Astrocyte of the cerebellum (primary cell): ENCODE measurements at regions not wholly inside any gene's neighbourhood (a gene's known extent, or its start where the extent isn't known, plus 50 kb on each side); places are given as distances from the start of the nearest gene placed in this dataset.

Source experiments
- DNase-seq: peaks from one replicate; pipeline ENCODE4 v3.0.0-alpha.2; 2011; ENCODE audit warnings: low read depth
- H3K4me3 ChIP-seq: 2 replicates; pipeline ENCODE4 v1.5.1; 2011; ENCODE audit warnings: mild to moderate bottlenecking, low read depth, low read length, moderate library complexity
- CTCF ChIP-seq: IDR thresholded peaks from 2 replicates; pipeline ENCODE4 v1.5.1; 2012; ENCODE audit warnings: low read length, low read depth, moderate library complexity, mild to moderate bottlenecking; ENCODE audit errors: missing control alignments
- in situ Hi-C: cut with HindIII; loops from 2 replicates; pipeline ENCODE4 v1.10.0; 2017; ENCODE audit warnings: low sequenced_read_pairs

GRCh38 chr6:144935181-144935580, 650.0 kb downstream of the UTRN start:
- no peak for TF ChIP-seq CTCF
- in situ Hi-C loops: no loop called here

DNA sequence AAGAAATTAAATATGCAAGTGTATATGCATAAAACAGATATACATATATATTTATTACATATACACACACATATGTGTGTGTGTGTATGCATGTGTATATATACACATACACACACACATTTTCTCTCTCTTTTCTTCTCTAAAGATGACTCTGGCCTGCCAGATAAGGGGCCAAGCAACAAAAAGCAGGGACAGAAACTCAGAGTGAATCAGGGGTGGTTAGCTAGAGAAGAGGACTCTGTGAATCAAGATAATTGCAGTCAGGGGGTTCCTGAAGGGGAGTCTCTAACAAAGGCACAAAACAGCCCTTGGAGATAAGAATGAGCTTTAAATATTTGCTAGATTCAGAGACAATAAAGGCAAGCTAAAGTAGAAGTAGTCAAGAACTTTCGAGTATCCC, 650.5 kb downstream of the UTRN start:
- in situ Hi-C loops: no loop called here
- TF ChIP-seq CTCF: no peak
- no peak overlapping the region for H3K4me3 ChIP-seq

More at GRCh38 chr6:144935181-144935580, 650.0 kb downstream of the UTRN start:
- DNase-seq: no peak
- no peak overlapping the region for H3K4me3 ChIP-seq

DNA sequence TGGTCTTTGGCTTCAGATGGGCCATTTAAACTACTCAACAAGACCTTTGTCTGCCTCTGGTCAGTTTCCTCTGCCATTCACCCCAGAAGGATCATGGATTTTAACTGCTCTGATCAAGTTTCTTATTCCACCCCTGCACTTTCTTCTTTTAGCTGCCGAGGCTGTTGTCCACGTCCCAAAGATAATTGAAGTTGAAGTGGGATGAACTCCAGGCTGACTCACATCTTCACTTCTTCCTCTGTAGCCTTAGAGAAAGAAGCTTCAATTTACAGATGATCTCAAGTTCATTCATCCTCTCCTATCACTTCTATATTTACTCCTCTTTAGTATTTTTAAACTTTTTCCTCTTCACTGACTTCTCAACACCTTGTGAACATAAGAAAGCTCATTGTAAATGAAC, 651.6 kb downstream of the UTRN start:
- no peak for DNase-seq
- TF ChIP-seq CTCF: no peak
- H3K4me3 ChIP-seq: no peak overlapping the region
- in situ Hi-C loops: no loop called here

More for the DNA sequence above, 650.5 kb downstream of the UTRN start:
- no peak for DNase-seq

DNA sequence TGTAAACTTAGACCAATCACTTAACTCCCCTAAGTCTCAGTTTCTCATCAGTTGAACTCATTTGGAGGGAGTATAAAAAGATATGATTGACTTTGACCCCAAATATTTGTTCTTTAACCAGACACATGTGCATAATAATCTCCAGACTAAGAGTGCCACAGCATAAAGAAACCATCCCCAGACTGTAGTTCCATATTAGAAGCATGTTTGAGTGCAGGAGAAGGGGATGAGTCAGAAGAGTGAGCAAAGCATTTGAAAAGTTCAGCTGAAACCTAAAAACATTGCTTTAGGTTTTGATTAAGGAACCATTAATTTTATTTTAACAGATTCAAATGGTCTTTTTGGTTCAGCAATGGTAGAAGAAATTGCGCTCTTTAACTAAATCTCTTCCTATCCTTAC, 654.8 kb downstream of the UTRN start:
- in situ Hi-C loops: no loop called here
- TF ChIP-seq CTCF: no peak
- no peak overlapping the region for H3K4me3 ChIP-seq
- DNase-seq: no peak

- no peak for TF ChIP-seq CTCF
- H3K4me3 ChIP-seq: no peak overlapping the region
- no peak for DNase-seq
- in situ Hi-C loops: no loop called here
Observed at GRCh38 chr6:144944106-144944505, 659.0 kb downstream of the UTRN start.

DNA sequence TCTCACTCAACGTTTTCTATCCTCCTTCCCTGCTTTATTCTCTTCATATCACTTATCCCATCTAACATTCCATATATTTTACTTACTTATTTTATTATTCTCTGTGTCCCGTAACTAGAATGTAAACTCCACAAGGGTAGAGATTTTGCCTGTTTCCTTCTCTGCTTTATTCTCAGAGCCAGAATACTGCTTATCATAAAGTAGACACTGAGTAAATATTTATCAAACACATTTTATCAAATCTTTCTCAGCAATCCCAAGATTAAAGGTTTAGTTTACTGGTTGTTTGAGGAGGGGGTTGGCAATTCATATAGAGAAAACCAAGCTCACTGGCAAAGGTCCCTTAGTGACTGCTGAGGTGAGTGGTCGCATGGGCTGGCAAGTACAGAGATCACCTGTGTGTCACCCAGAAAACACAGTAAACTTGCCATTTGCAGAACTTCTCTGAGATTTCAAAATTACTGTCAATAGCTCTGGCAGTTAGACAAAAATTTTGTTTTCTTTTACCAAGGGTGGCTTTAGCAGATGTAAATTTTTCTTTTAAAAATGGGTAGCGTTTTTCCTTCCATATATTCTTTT, 662.4 kb downstream of the UTRN start:
- in situ Hi-C loops: no loop called here
- TF ChIP-seq CTCF: no peak
- H3K4me3 ChIP-seq: no peak overlapping the region
- no peak for DNase-seq
